WTC11 (cell line): ENCODE measurements at regions not wholly inside any gene's neighbourhood (a gene's known extent, or its start where the extent isn't known, plus 50 kb on each side); places are given as distances from the start of the nearest gene placed in this dataset.

Experiments used
- ATAC-seq: fragments of 200-7000 bp; cut with Tn5 transposase; 2 replicates; pipeline ENCODE4 v1.10.0; 2021; ENCODE audit warnings: mild to moderate bottlenecking, moderate library complexity
- CTCF ChIA-PET: fragments of 300-600 bp; sonication (Branson Sonifier 250); formaldehyde crosslinking; loops from one replicate; lab custom pipeline; 2021; ENCODE audit warnings: antibody characterized with exemption; lab: Charles Lee
- POLR2A ChIA-PET: fragments of 350-600 bp; sonication (Branson Sonifier 250); formaldehyde crosslinking; loops from one replicate; lab custom pipeline; 2021; ENCODE audit warnings: antibody characterized with exemption; lab: Charles Lee
- DNase-seq: peaks from one replicate; pipeline ENCODE4 v3.0.0; 2021; ENCODE audit warnings: low spot score
- H3K27ac Mint-ChIP-seq: 2 replicates; pipeline ENCODE4 v1.8.0; 2021; ENCODE audit warnings: mixed read lengths
- H3K27me3 Mint-ChIP-seq: 2 replicates; pipeline ENCODE4 v1.8.0; 2021; ENCODE audit warnings: low read depth, mild to moderate bottlenecking, moderate library complexity, mixed read lengths
- H3K36me3 Mint-ChIP-seq: 2 replicates; pipeline ENCODE4 v1.8.0; 2021; ENCODE audit warnings: mixed read lengths
- H3K4me1 Mint-ChIP-seq: 2 replicates; pipeline ENCODE4 v1.8.0; 2022; ENCODE audit warnings: mixed read lengths
- H3K4me3 Mint-ChIP-seq: 2 replicates; pipeline ENCODE4 v1.8.0; 2021; ENCODE audit warnings: mild to moderate bottlenecking, moderate library complexity, mixed read lengths
- H3K9me3 Mint-ChIP-seq: 2 replicates; pipeline ENCODE4 v1.8.0; 2021; ENCODE audit warnings: mixed read lengths
- CBFB ChIP-seq: sonication (generic); formaldehyde crosslinking; IDR thresholded peaks from 2 replicates; pipeline ENCODE4 v1.8.1; 2022; ENCODE audit warnings: mild to moderate bottlenecking, low read depth, missing genetic modification reagents
- ESRRA ChIP-seq: sonication (generic); formaldehyde crosslinking; IDR thresholded peaks from 2 replicates; pipeline ENCODE4 v1.8.1; 2022; ENCODE audit warnings: mild to moderate bottlenecking, missing genetic modification reagents, borderline replicate concordance
- ETV6 ChIP-seq: sonication (generic); formaldehyde crosslinking; IDR thresholded peaks from 2 replicates; pipeline ENCODE4 v1.8.1; 2022; ENCODE audit warnings: mild to moderate bottlenecking, missing genetic modification reagents
- FOXJ3 ChIP-seq: sonication (generic); formaldehyde crosslinking; IDR thresholded peaks from 2 replicates; pipeline ENCODE4 v1.9.0; 2021; ENCODE audit warnings: missing genetic modification reagents, mild to moderate bottlenecking, borderline replicate concordance
- JAZF1 ChIP-seq: fragments of 250-450 bp; sonication (Bioruptor Pico); IDR thresholded peaks from 2 replicates; pipeline ENCODE4 v1.9.0; 2021; ENCODE audit warnings: moderate library complexity, mild to moderate bottlenecking, inconsistent platforms
- NR3C1 ChIP-seq: sonication (generic); formaldehyde crosslinking; conservative IDR thresholded peaks from 2 replicates; pipeline ENCODE4 v1.8.1; 2023; ENCODE audit warnings: low read depth, mild to moderate bottlenecking, missing genetic modification reagents
- OVOL2 ChIP-seq: fragments of 250-450 bp; sonication (Bioruptor Pico); IDR thresholded peaks from 2 replicates; pipeline ENCODE4 v1.9.0; 2021; ENCODE audit warnings: mild to moderate bottlenecking, borderline replicate concordance
- SMAD3 ChIP-seq: sonication (generic); formaldehyde crosslinking; IDR thresholded peaks from 2 replicates; pipeline ENCODE4 v1.8.0; 2022; ENCODE audit warnings: missing genetic modification reagents, mild to moderate bottlenecking, borderline replicate concordance
- ZBTB21 ChIP-seq: sonication (generic); formaldehyde crosslinking; IDR thresholded peaks from 2 replicates; pipeline ENCODE4 v1.8.1; 2023; ENCODE audit warnings: mild to moderate bottlenecking, missing genetic modification reagents, borderline replicate concordance
- ZNF263 ChIP-seq: sonication (generic); formaldehyde crosslinking; IDR thresholded peaks from 2 replicates; pipeline ENCODE4 v1.8.1; 2022; ENCODE audit warnings: low read depth, mild to moderate bottlenecking, moderate library complexity, missing genetic modification reagents
- ZNF317 ChIP-seq: sonication (generic); formaldehyde crosslinking; IDR thresholded peaks from 2 replicates; pipeline ENCODE4 v1.8.1; 2023; ENCODE audit warnings: low read depth, mild to moderate bottlenecking, moderate library complexity, missing genetic modification reagents, borderline replicate concordance
- TF ChIP-seq, protein P1 (sequence below): sonication (generic); formaldehyde crosslinking; IDR thresholded peaks from 2 replicates; pipeline ENCODE4 v1.8.0; 2022; ENCODE audit warnings: mild to moderate bottlenecking, missing genetic modification reagents
- TF ChIP-seq, protein P2 (sequence below): sonication (generic); formaldehyde crosslinking; IDR thresholded peaks from 2 replicates; pipeline ENCODE4 v1.8.1; 2023; ENCODE audit warnings: mild to moderate bottlenecking, moderate library complexity, missing genetic modification reagents
- TF ChIP-seq, protein P3 (sequence below): sonication (generic); formaldehyde crosslinking; IDR thresholded peaks from 2 replicates; pipeline ENCODE4 v1.8.1; 2023; ENCODE audit warnings: mild to moderate bottlenecking, missing genetic modification reagents, moderate library complexity
- TF ChIP-seq, protein P4 (sequence below): fragments of 250-450 bp; sonication (Bioruptor Pico); IDR thresholded peaks from 2 replicates; pipeline ENCODE4 v1.9.0; 2021; ENCODE audit warnings: mild to moderate bottlenecking, borderline replicate concordance
- TF ChIP-seq, protein P5 (sequence below): fragments of 250-450 bp; sonication (Bioruptor Pico); IDR thresholded peaks from 2 replicates; pipeline ENCODE4 v1.9.0; 2021; ENCODE audit warnings: moderate library complexity, mild to moderate bottlenecking, inconsistent platforms, borderline replicate concordance
- TF ChIP-seq, protein P6 (sequence below): sonication (generic); formaldehyde crosslinking; IDR thresholded peaks from 2 replicates; pipeline ENCODE4 v1.8.0; 2022; ENCODE audit warnings: missing genetic modification reagents

DNA sequence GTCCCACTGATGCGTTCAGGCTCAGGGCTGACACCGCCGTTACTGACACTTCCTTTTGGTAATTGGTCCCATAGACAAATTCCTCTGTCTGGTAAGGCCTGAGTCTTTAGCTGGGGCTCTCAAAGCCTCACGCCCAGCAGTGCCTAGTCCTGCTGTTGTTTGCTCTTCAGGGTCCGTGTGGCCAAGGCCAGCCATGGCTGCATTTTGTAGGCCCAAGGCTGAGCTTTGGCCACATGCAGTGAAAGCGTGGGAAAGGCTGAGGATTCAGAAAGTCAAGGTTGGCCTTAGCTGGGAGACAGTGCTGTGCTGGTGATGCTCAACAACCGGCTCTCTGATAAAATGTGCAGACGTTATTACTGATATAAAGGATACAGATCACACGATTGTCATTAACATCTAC is 63.5 kb upstream of the C1orf174 start (continued):
- TF ChIP-seq, protein P1, sequence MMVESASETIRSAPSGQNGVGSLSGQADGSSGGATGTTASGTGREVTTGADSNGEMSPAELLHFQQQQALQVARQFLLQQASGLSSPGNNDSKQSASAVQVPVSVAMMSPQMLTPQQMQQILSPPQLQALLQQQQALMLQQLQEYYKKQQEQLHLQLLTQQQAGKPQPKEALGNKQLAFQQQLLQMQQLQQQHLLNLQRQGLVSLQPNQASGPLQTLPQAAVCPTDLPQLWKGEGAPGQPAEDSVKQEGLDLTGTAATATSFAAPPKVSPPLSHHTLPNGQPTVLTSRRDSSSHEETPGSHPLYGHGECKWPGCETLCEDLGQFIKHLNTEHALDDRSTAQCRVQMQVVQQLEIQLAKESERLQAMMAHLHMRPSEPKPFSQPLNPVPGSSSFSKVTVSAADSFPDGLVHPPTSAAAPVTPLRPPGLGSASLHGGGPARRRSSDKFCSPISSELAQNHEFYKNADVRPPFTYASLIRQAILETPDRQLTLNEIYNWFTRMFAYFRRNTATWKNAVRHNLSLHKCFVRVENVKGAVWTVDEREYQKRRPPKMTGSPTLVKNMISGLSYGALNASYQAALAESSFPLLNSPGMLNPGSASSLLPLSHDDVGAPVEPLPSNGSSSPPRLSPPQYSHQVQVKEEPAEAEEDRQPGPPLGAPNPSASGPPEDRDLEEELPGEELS (CRISPR knock-in tag) = no peak
- TF ChIP-seq JAZF1 (CRISPR knock-in tag) (no peak), ETV6 (CRISPR knock-in tag) (no peak)

DNA sequence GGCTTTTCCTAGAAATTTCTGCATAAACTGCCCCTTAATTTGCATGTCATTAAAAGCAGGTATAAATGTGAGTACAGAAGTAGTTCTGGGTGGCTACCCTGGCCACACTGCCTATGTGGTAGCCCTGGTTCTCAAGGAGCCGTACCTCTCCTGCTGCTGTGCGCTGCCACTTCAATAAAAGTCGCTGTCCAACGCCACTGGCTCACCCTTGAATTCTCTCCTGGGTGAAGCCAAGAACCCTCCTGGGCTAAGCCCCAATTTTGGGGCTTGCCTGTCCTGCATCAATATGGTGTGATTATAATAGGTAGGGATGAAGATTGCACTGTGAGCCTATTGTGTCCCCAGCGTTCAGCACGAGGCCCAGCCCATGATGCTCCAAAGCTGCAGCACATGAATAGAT is 65.6 kb upstream of the C1orf174 start:
- DNase-seq (no peak), ATAC-seq (no peak)

DNA sequence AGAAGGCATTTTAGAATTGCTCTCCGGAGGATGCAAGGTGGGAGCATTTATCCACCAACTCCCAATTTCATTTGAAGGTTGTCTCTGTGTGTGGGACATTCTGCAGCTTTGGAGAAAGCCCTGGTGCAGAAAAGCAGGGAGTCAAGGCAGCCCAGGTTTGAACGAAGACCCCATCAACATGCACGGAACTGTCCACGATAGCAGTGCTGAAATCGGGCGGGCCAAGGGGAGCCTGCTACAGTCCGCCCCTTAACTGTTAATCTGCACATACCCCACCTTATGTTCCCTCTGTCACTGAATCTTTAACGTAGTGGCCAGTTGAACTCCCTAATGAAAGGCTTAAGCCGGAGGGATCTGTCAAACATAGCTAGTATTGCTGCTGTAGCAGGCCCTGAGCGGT is 68.8 kb upstream of the C1orf174 start:
- no peak for DNase-seq
- Mint-ChIP-seq H3K4me3 (no peak overlapping the region), H3K9me3 (peaks cover 91% of the 10 kb centered on the region), H3K4me1 (no peaks in the 10 kb centered on the region), H3K27ac (no peak overlapping the region), H3K36me3 (peaks cover 69% of the 10 kb centered on the region), H3K27me3 (peaks cover 7% of the 10 kb centered on the region)
- CTCF ChIA-PET = no interaction called here
- POLR2A ChIA-PET = no interaction called here
- ATAC-seq = no peak
- TF ChIP-seq OVOL2 (CRISPR knock-in tag) (no peak), SMAD3 (CRISPR knock-in tag) (no peak), ESRRA (CRISPR knock-in tag) (no peak), NR3C1 (CRISPR knock-in tag) (no peak), ZNF317 (no peak), ZBTB21 (CRISPR knock-in tag) (no peak), CBFB (CRISPR knock-in tag) (no peak), FOXJ3 (CRISPR knock-in tag) (no peak)
- TF ChIP-seq, protein P2, sequence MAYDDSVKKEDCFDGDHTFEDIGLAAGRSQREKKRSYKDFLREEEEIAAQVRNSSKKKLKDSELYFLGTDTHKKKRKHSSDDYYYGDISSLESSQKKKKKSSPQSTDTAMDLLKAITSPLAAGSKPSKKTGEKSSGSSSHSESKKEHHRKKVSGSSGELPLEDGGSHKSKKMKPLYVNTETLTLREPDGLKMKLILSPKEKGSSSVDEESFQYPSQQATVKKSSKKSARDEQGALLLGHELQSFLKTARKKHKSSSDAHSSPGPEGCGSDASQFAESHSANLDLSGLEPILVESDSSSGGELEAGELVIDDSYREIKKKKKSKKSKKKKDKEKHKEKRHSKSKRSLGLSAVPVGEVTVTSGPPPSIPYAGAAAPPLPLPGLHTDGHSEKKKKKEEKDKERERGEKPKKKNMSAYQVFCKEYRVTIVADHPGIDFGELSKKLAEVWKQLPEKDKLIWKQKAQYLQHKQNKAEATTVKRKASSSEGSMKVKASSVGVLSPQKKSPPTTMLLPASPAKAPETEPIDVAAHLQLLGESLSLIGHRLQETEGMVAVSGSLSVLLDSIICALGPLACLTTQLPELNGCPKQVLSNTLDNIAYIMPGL (CRISPR knock-in tag) = no peak
- TF ChIP-seq, protein P3, sequence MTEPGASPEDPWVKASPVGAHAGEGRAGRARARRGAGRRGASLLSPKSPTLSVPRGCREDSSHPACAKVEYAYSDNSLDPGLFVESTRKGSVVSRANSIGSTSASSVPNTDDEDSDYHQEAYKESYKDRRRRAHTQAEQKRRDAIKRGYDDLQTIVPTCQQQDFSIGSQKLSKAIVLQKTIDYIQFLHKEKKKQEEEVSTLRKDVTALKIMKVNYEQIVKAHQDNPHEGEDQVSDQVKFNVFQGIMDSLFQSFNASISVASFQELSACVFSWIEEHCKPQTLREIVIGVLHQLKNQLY (CRISPR knock-in tag) = no peak
- TF ChIP-seq, protein P4, sequence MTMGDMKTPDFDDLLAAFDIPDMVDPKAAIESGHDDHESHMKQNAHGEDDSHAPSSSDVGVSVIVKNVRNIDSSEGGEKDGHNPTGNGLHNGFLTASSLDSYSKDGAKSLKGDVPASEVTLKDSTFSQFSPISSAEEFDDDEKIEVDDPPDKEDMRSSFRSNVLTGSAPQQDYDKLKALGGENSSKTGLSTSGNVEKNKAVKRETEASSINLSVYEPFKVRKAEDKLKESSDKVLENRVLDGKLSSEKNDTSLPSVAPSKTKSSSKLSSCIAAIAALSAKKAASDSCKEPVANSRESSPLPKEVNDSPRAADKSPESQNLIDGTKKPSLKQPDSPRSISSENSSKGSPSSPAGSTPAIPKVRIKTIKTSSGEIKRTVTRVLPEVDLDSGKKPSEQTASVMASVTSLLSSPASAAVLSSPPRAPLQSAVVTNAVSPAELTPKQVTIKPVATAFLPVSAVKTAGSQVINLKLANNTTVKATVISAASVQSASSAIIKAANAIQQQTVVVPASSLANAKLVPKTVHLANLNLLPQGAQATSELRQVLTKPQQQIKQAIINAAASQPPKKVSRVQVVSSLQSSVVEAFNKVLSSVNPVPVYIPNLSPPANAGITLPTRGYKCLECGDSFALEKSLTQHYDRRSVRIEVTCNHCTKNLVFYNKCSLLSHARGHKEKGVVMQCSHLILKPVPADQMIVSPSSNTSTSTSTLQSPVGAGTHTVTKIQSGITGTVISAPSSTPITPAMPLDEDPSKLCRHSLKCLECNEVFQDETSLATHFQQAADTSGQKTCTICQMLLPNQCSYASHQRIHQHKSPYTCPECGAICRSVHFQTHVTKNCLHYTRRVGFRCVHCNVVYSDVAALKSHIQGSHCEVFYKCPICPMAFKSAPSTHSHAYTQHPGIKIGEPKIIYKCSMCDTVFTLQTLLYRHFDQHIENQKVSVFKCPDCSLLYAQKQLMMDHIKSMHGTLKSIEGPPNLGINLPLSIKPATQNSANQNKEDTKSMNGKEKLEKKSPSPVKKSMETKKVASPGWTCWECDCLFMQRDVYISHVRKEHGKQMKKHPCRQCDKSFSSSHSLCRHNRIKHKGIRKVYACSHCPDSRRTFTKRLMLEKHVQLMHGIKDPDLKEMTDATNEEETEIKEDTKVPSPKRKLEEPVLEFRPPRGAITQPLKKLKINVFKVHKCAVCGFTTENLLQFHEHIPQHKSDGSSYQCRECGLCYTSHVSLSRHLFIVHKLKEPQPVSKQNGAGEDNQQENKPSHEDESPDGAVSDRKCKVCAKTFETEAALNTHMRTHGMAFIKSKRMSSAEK (CRISPR knock-in tag) = no peak
- TF ChIP-seq, protein P5, sequence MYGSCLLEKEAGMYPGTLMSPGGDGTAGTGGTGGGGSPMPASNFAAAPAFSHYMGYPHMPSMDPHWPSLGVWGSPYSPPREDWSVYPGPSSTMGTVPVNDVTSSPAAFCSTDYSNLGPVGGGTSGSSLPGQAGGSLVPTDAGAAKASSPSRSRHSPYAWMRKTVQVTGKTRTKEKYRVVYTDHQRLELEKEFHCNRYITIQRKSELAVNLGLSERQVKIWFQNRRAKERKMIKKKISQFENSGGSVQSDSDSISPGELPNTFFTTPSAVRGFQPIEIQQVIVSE (CRISPR knock-in tag) = no peak

More for the DNA sequence above, 65.6 kb upstream of the C1orf174 start:
- Mint-ChIP-seq H3K4me3 (no peak overlapping the region), H3K27me3 (peaks cover 4% of the 10 kb centered on the region), H3K36me3 (peaks cover 63% of the 10 kb centered on the region), H3K4me1 (no peaks in the 10 kb centered on the region), H3K9me3 (peaks cover 89% of the 10 kb centered on the region), H3K27ac (no peak overlapping the region)
- ChIA-PET POLR2A (no interaction called here), CTCF (no interaction called here)
- no peak for TF ChIP-seq ZNF263
- TF ChIP-seq, protein P6, sequence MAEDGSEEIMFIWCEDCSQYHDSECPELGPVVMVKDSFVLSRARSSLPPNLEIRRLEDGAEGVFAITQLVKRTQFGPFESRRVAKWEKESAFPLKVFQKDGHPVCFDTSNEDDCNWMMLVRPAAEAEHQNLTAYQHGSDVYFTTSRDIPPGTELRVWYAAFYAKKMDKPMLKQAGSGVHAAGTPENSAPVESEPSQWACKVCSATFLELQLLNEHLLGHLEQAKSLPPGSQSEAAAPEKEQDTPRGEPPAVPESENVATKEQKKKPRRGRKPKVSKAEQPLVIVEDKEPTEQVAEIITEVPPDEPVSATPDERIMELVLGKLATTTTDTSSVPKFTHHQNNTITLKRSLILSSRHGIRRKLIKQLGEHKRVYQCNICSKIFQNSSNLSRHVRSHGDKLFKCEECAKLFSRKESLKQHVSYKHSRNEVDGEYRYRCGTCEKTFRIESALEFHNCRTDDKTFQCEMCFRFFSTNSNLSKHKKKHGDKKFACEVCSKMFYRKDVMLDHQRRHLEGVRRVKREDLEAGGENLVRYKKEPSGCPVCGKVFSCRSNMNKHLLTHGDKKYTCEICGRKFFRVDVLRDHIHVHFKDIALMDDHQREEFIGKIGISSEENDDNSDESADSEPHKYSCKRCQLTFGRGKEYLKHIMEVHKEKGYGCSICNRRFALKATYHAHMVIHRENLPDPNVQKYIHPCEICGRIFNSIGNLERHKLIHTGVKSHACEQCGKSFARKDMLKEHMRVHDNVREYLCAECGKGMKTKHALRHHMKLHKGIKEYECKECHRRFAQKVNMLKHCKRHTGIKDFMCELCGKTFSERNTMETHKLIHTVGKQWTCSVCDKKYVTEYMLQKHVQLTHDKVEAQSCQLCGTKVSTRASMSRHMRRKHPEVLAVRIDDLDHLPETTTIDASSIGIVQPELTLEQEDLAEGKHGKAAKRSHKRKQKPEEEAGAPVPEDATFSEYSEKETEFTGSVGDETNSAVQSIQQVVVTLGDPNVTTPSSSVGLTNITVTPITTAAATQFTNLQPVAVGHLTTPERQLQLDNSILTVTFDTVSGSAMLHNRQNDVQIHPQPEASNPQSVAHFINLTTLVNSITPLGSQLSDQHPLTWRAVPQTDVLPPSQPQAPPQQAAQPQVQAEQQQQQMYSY (CRISPR knock-in tag) = no peak
- TF ChIP-seq, protein P3 (CRISPR knock-in tag) = no peak
